MM.1S (cell line): ENCODE measurements at regions not wholly inside any gene's neighbourhood (a gene's known extent, or its start where the extent isn't known, plus 50 kb on each side); places are given as distances from the start of the nearest gene placed in this dataset.

Source experiments
- DNase-seq: peaks from one replicate; pipeline ENCODE4 v3.0.0-alpha.2; 2015
- H2AFZ ChIP-seq: fragments of 300-600 bp; sonication (generic); 2 replicates; pipeline ENCODE4 v1.6.0; 2016; ENCODE audit warnings: antibody characterized with exemption, low read length
- H3F3A ChIP-seq: fragments of 300-600 bp; sonication (generic); 2 replicates; pipeline ENCODE4 v1.6.1; 2016; ENCODE audit warnings: mild to moderate bottlenecking, antibody characterized with exemption, low read length, moderate library complexity, mixed read lengths; ENCODE audit not compliant: insufficient read depth
- H3K27ac ChIP-seq: fragments of 300-600 bp; sonication (generic); 2 replicates; pipeline ENCODE4 v1.5.1; 2016; ENCODE audit warnings: mild to moderate bottlenecking, low read length
- H3K27me3 ChIP-seq: fragments of 300-600 bp; sonication (generic); replicated peaks from 2 replicates; pipeline ENCODE4 v1.6.0; 2016; ENCODE audit warnings: low read length; ENCODE audit not compliant: insufficient read depth
- H3K36me3 ChIP-seq: fragments of 300-600 bp; sonication (generic); replicated peaks from 2 replicates; pipeline ENCODE4 v1.6.1; 2016; ENCODE audit warnings: mild to moderate bottlenecking, low read length, mixed read lengths; ENCODE audit not compliant: insufficient read depth
- H3K4me1 ChIP-seq: fragments of 300-600 bp; sonication (generic); 2 replicates; pipeline ENCODE4 v1.6.1; 2016; ENCODE audit warnings: low read length, mixed read lengths
- H3K4me2 ChIP-seq: fragments of 300-600 bp; sonication (generic); 2 replicates; pipeline ENCODE4 v1.6.0; 2016; ENCODE audit warnings: low read depth, low read length
- H3K4me3 ChIP-seq: fragments of 300-600 bp; sonication (generic); 2 replicates; pipeline ENCODE4 v1.5.1; 2016; ENCODE audit warnings: low read length, mixed read lengths
- H3K79me2 ChIP-seq: fragments of 300-600 bp; sonication (generic); 2 replicates; pipeline ENCODE4 v1.6.1; 2016; ENCODE audit warnings: mixed run types, low read length, mixed read lengths
- H3K9ac ChIP-seq: fragments of 300-600 bp; sonication (generic); 2 replicates; pipeline ENCODE4 v1.6.1; 2016; ENCODE audit warnings: low read length, mixed read lengths
- H3K9me2 ChIP-seq: fragments of 300-600 bp; sonication (generic); replicated peaks from 2 replicates; pipeline ENCODE4 v1.6.1; 2016; ENCODE audit warnings: mild to moderate bottlenecking, low read length, mixed read lengths; ENCODE audit not compliant: insufficient read depth
- H3K9me3 ChIP-seq: fragments of 300-600 bp; sonication (generic); replicated peaks from 2 replicates; pipeline ENCODE4 v1.6.1; 2016; ENCODE audit warnings: mild to moderate bottlenecking, low read length, mixed read lengths; ENCODE audit not compliant: insufficient read depth
- H4K20me1 ChIP-seq: fragments of 300-600 bp; sonication (generic); 2 replicates; pipeline ENCODE4 v1.6.1; 2016; ENCODE audit warnings: mild to moderate bottlenecking, low read length, moderate library complexity, mixed read lengths; ENCODE audit not compliant: insufficient read depth
- EZH2 ChIP-seq: fragments of 300-600 bp; sonication (generic); optimal IDR thresholded peaks from 2 replicates; pipeline ENCODE3; 2017; ENCODE audit warnings: low read depth, mild to moderate bottlenecking, antibody characterized with exemption, low read length, mixed read lengths
- EZH2phosphoT487 ChIP-seq: fragments of 300-600 bp; sonication (generic); IDR thresholded peaks from 2 replicates; pipeline ENCODE4 v1.6.1; 2018; ENCODE audit warnings: antibody characterized with exemption, low read length
- TF ChIP-seq, protein P1 (sequence below): fragments of 300-600 bp; sonication (generic); IDR thresholded peaks from 2 replicates; pipeline ENCODE4 v1.5.1; 2016; ENCODE audit warnings: antibody characterized with exemption, low read length, mixed read lengths

DNA sequence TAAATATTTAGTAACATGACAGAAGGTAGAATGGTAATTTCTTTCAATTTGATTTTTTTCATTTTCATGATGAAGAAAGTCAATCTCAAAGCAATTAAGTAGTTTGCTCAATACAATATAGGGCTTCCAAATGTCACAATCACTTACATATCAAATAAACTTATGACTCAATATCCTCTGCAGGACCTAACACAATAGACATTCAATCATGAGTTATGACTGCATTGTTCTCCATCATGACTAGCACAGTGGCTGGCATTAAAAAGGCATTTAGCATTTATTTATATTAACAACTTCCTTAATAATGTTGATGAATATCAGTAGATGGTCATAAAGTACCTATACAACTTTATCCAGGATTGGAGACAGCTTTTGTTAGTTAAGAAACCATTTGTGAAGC, 1499.6 kb downstream of the EFNA5 start:
- DNase-seq, result no peak
- no peaks in the 10 kb centered on the region for H3K9me3 ChIP-seq
- no peaks in the 10 kb centered on the region for H3K27me3 ChIP-seq
- no peak overlapping the region for H2AFZ ChIP-seq
- no peak overlapping the region for H3K27ac ChIP-seq
- H3F3A ChIP-seq, result no peaks in the 10 kb centered on the region
- no peaks in the 10 kb centered on the region for H3K79me2 ChIP-seq
- no peaks in the 10 kb centered on the region for H3K36me3 ChIP-seq
- no peaks in the 10 kb centered on the region for H3K9me2 ChIP-seq
- H3K4me2 ChIP-seq, result no peak overlapping the region
- H3K4me1 ChIP-seq, result no peaks in the 10 kb centered on the region
- TF ChIP-seq EZH2, result no peak
- TF ChIP-seq, protein P1, sequence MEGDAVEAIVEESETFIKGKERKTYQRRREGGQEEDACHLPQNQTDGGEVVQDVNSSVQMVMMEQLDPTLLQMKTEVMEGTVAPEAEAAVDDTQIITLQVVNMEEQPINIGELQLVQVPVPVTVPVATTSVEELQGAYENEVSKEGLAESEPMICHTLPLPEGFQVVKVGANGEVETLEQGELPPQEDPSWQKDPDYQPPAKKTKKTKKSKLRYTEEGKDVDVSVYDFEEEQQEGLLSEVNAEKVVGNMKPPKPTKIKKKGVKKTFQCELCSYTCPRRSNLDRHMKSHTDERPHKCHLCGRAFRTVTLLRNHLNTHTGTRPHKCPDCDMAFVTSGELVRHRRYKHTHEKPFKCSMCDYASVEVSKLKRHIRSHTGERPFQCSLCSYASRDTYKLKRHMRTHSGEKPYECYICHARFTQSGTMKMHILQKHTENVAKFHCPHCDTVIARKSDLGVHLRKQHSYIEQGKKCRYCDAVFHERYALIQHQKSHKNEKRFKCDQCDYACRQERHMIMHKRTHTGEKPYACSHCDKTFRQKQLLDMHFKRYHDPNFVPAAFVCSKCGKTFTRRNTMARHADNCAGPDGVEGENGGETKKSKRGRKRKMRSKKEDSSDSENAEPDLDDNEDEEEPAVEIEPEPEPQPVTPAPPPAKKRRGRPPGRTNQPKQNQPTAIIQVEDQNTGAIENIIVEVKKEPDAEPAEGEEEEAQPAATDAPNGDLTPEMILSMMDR, result no peak
- no peak for TF ChIP-seq EZH2phosphoT487
- H3K9ac ChIP-seq, result no peak overlapping the region
- no peak overlapping the region for H3K4me3 ChIP-seq
- no peaks in the 10 kb centered on the region for H4K20me1 ChIP-seq

DNA sequence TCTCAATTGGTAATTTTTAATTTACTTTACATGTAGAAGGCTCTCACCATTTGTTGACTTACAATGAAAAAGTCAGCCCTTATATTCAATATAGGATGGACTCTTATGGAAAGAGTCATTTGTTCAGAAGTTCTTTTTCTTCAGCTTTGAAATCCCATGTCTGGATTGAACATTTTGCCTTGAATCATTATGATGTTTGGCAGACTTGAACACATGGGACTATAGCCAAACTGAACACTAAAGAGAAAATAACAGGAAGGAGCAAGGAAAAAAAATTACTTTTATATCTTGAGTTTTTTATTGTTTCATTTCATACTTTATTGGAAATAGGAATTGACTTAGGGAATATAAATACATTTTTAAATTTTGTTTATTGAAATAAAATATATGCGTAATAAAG, 1503.0 kb downstream of the EFNA5 start:
- DNase-seq, result no peak
- Histone ChIP-seq H3K4me1 (no peaks in the 10 kb centered on the region), H3K4me3 (no peak overlapping the region), H3K36me3 (no peaks in the 10 kb centered on the region), H3K27ac (no peak overlapping the region), H3F3A (no peaks in the 10 kb centered on the region), H4K20me1 (no peaks in the 10 kb centered on the region), H3K9me3 (no peaks in the 10 kb centered on the region), H3K4me2 (no peak overlapping the region), H3K27me3 (no peaks in the 10 kb centered on the region), H3K9me2 (no peaks in the 10 kb centered on the region), H2AFZ (no peak overlapping the region), H3K9ac (no peak overlapping the region), H3K79me2 (no peaks in the 10 kb centered on the region)
- TF ChIP-seq EZH2 (no peak), EZH2phosphoT487 (no peak)
- TF ChIP-seq, protein P1, result no peak

DNA sequence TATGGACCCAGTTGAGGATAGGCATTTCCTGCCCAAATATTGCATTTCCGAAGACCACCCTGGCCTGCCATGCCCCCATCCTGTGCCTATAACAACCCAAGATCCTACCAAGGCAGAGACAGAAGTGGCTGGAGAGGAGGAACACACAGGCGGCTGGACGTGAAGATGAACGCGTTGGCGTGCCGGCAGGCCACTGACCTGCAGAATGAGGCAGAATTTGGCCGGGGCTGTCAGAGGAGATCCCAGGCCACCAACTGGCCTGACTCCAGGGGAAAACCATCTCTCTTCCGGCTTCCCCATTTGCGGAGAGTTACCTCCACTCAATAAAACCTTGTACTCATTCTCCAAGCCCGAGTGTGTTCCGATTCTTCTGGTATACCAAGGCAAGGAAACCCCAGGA, 1507.5 kb downstream of the EFNA5 start:
- no peaks in the 10 kb centered on the region for H3K79me2 ChIP-seq
- no peak overlapping the region for H2AFZ ChIP-seq
- TF ChIP-seq, protein P1, result no peak
- TF ChIP-seq EZH2 (no peak), EZH2phosphoT487 (no peak)
- H3K9me2 ChIP-seq, result no peaks in the 10 kb centered on the region
- no peaks in the 10 kb centered on the region for H3K36me3 ChIP-seq
- H3K4me2 ChIP-seq, result no peak overlapping the region
- no peaks in the 10 kb centered on the region for H3K27me3 ChIP-seq
- no peaks in the 10 kb centered on the region for H3K9me3 ChIP-seq
- no peak overlapping the region for H3K9ac ChIP-seq
- no peak overlapping the region for H3K27ac ChIP-seq
- no peaks in the 10 kb centered on the region for H3F3A ChIP-seq
- H3K4me3 ChIP-seq, result no peak overlapping the region
- H4K20me1 ChIP-seq, result no peaks in the 10 kb centered on the region
- H3K4me1 ChIP-seq, result no peaks in the 10 kb centered on the region
- DNase-seq, result no peak
